Upper lobe of left lung (tissue), 6 donors: ENCODE measurements at regions not wholly inside any gene's neighbourhood (a gene's known extent, or its start where the extent isn't known, plus 50 kb on each side); places are given as distances from the start of the nearest gene placed in this dataset.

Experiments
- ATAC-seq, 2 donors: fragments of 200-7000 bp; cut with Tn5 transposase; one replicate each; pipeline ENCODE4 v1.9.1; 2022; ENCODE audit warnings: mild to moderate bottlenecking in 2 of 2, moderate library complexity in 2 of 2; ENCODE audit not compliant: low FRiP score in 2 of 2
- DNase-seq, 2 donors: peaks; one replicate each; pipeline ENCODE4 v3.0.0-alpha.2; 2019 to 2020
- H3K27ac ChIP-seq, 4 donors: fragments of 200-600 bp; sonication (generic); one replicate each; pipeline ENCODE4 v1.5.1; 2016 to 2019
- H3K27me3 ChIP-seq, 4 donors: fragments of 200-600 bp; sonication (generic); one replicate each; pipeline ENCODE4 v1.5.1; 2017 to 2019
- H3K36me3 ChIP-seq, 4 donors: fragments of 200-600 bp; sonication (generic); one replicate each; pipeline ENCODE4 v1.5.1; 2016 to 2019
- H3K4me1 ChIP-seq, 4 donors: fragments of 200-600 bp; sonication (generic); one replicate each; pipeline ENCODE4 v1.5.1; 2018 to 2019
- H3K4me3 ChIP-seq, 4 donors: fragments of 200-600 bp; sonication (generic); one replicate each; pipeline ENCODE4 v1.5.1; 2017 to 2019; ENCODE audit warnings: mild to moderate bottlenecking in 2 of 4, moderate library complexity in 1 of 4
- H3K9me3 ChIP-seq, 4 donors: fragments of 200-600 bp; sonication (generic); one replicate each; pipeline ENCODE4 v1.5.1; 2018 to 2019
- EP300 ChIP-seq, 4 donors: sonication (generic); formaldehyde crosslinking; IDR thresholded peaks; one replicate each; pipeline ENCODE4 v1.5.1; 2017; ENCODE audit warnings: antibody characterized with exemption in 4 of 4, control low read depth in 2 of 4
- POLR2A ChIP-seq, 4 donors: fragments of 450-650 bp; IDR thresholded peaks; one replicate each; pipeline ENCODE4 v1.5.1; 2016 to 2017; ENCODE audit warnings: antibody characterized with exemption in 4 of 4, mild to moderate bottlenecking in 2 of 4
- POLR2AphosphoS5 ChIP-seq, 2 donors: sonication (generic); formaldehyde crosslinking; IDR thresholded peaks; one replicate each; pipeline ENCODE4 v1.5.1; 2017; ENCODE audit warnings: antibody characterized with exemption in 2 of 2
- WGBS, 2 donors: methylation state at CpG; one replicate each; pipeline ENCODE4 v1.1.5; 2017 to 2018; 5-methylcytosine and 5-hydroxymethylcytosine counted together
- TF ChIP-seq, protein P1 (sequence below), 6 experiments: fragments of 450-650 bp in 4 of 6; fragments of 200-600 bp in 2 of 6; sonication (generic) in 2 of 6; IDR thresholded peaks; one replicate each; pipeline ENCODE4 v1.5.1; 2016 to 2019; ENCODE audit warnings: antibody characterized with exemption in 6 of 6
- donor health status: DM: no; HTN: no; CAD: no; lungs with moderate emphysema.
- donor health status: DM: no; HTN: yes; CAD: no; lungs with severe emphysema.

GRCh38 chr2:16852651-16853050 lies 187.0 kb upstream of the CYRIA start:
- Histone ChIP-seq H3K27me3 (no peaks in the 10 kb centered on the region), H3K27ac (no peak overlapping the region), H3K4me1 (no peaks in the 10 kb centered on the region), H3K36me3 (no peaks in the 10 kb centered on the region), H3K4me3 (no peak overlapping the region), H3K9me3 (no peaks in the 10 kb centered on the region)
- ATAC-seq (no peak), DNase-seq (no peak)
- 91% methylated on average over 2 of the region's 2 CpGs for WGBS, 2 donors
- TF ChIP-seq POLR2AphosphoS5 (IDR thresholded peaks at IDR 0.05) (no peak), POLR2A (IDR thresholded peaks at IDR 0.05) (no peak), EP300 (IDR thresholded peaks at IDR 0.05) (no peak)
- TF ChIP-seq, protein P1, sequence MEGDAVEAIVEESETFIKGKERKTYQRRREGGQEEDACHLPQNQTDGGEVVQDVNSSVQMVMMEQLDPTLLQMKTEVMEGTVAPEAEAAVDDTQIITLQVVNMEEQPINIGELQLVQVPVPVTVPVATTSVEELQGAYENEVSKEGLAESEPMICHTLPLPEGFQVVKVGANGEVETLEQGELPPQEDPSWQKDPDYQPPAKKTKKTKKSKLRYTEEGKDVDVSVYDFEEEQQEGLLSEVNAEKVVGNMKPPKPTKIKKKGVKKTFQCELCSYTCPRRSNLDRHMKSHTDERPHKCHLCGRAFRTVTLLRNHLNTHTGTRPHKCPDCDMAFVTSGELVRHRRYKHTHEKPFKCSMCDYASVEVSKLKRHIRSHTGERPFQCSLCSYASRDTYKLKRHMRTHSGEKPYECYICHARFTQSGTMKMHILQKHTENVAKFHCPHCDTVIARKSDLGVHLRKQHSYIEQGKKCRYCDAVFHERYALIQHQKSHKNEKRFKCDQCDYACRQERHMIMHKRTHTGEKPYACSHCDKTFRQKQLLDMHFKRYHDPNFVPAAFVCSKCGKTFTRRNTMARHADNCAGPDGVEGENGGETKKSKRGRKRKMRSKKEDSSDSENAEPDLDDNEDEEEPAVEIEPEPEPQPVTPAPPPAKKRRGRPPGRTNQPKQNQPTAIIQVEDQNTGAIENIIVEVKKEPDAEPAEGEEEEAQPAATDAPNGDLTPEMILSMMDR (IDR thresholded peaks at IDR 0.05): no peak

- H3K9me3 ChIP-seq: no peaks in the 10 kb centered on the region
- no peaks in the 10 kb centered on the region for H3K27me3 ChIP-seq
- H3K4me1 ChIP-seq: no peaks in the 10 kb centered on the region
- TF ChIP-seq POLR2AphosphoS5 (IDR thresholded peaks at IDR 0.05): no peak
- no peak for TF ChIP-seq POLR2A (IDR thresholded peaks at IDR 0.05)
- TF ChIP-seq EP300 (IDR thresholded peaks at IDR 0.05): no peak
- TF ChIP-seq, protein P1 (IDR thresholded peaks at IDR 0.05): no peak
- H3K27ac ChIP-seq: no peak overlapping the region
- DNase-seq (no peak), ATAC-seq (no peak)
- no peak overlapping the region for H3K4me3 ChIP-seq
- H3K36me3 ChIP-seq: no peaks in the 10 kb centered on the region
Measured at GRCh38 chr2:16851126-16851525, 185.5 kb upstream of the CYRIA start.

DNA sequence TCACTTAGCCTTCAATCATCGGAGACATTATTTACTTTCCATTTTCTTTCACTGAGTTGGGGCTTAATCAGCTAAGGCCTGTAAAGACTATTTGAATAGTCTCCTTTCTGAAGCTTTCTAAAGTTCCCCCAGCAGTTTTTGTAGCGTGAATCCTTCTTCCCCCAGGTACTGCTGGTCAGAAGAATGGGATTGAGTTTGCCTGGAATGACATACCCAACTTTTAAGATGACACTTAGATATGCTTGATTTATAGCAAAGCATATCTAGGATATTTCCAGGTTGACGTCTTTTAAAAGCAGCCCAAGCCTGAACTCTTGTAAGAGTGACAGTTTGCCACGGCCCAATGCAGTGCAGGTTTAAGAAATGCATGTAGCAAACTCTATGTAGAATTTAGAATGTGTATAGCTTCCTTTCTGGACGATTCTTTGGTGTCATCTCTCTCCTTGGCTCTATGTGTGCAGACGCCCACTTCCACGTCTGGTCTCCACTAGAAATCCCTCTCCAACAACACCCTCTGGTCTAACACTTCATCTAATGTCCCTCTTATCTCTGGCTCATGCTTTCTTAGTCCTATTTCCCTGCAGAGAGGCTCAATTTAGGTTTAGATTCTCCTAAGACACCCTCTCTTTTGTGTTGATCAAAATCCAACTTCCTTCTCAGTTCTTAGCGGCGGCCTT lies 175.0 kb upstream of the CYRIA start:
- Histone ChIP-seq H3K4me3 (no peak overlapping the region), H3K27ac (no peak overlapping the region), H3K4me1 (no peaks in the 10 kb centered on the region), H3K9me3 (no peaks in the 10 kb centered on the region), H3K27me3 (no peaks in the 10 kb centered on the region), H3K36me3 (no peaks in the 10 kb centered on the region)
- 74 to 76% methylated on average over 9 of the region's 9 CpGs for WGBS, 2 donors
- no peak for TF ChIP-seq POLR2A (IDR thresholded peaks at IDR 0.05)
- TF ChIP-seq EP300 (IDR thresholded peaks at IDR 0.05): no peak
- TF ChIP-seq POLR2AphosphoS5 (IDR thresholded peaks at IDR 0.05): no peak
- TF ChIP-seq, protein P1 (IDR thresholded peaks at IDR 0.05): no peak
- ATAC-seq (no peak), DNase-seq (no peak)

- no peak for DNase-seq
- Histone ChIP-seq H3K27ac (no peak overlapping the region), H3K4me1 (no peaks in the 10 kb centered on the region), H3K27me3 (no peaks in the 10 kb centered on the region), H3K9me3 (no peaks in the 10 kb centered on the region), H3K4me3 (no peak overlapping the region), H3K36me3 (no peaks in the 10 kb centered on the region)
- no peak for TF ChIP-seq POLR2AphosphoS5 (IDR thresholded peaks at IDR 0.05)
- TF ChIP-seq POLR2A (IDR thresholded peaks at IDR 0.05): no peak
- TF ChIP-seq, protein P1 (IDR thresholded peaks at IDR 0.05): no peak
- no peak for TF ChIP-seq EP300 (IDR thresholded peaks at IDR 0.05)
- no peak for ATAC-seq
Measured at GRCh38 chr2:16832910-16833309, 167.3 kb upstream of the CYRIA start.

DNA sequence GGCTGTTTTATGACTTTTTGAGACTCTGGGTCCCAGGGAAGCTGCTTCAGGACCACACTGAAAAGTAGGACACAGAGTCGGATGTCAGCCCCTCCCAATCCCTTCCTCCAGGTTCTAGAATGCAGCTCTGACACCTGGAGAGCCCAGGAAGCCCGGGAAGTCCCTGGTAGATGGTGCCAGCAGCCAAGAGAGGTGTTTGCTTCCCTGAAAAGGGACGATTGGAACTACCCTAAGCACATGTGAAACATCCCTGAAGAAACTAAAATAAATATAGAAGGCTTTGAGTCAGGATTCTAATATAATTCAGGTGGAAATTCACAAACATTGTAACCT lies 163.2 kb upstream of the CYRIA start:
- H3K4me1 ChIP-seq: no peaks in the 10 kb centered on the region
- H3K9me3 ChIP-seq: no peaks in the 10 kb centered on the region
- H3K27me3 ChIP-seq: no peaks in the 10 kb centered on the region
- H3K27ac ChIP-seq: no peak overlapping the region
- no peaks in the 10 kb centered on the region for H3K36me3 ChIP-seq
- no peak overlapping the region for H3K4me3 ChIP-seq
- TF ChIP-seq, protein P1 (IDR thresholded peaks at IDR 0.05): no peak
- TF ChIP-seq POLR2A (IDR thresholded peaks at IDR 0.05) (no peak), EP300 (IDR thresholded peaks at IDR 0.05) (no peak), POLR2AphosphoS5 (IDR thresholded peaks at IDR 0.05) (no peak)
- DNase-seq (no peak), ATAC-seq (no peak)
- WGBS, 2 donors: 38 to 52% methylated on average over 3 of the region's 3 CpGs
